Endothelial cell of umbilical vein (primary cell): ENCODE measurements at regions not wholly inside any gene's neighbourhood (a gene's known extent, or its start where the extent isn't known, plus 50 kb on each side); places are given as distances from the start of the nearest gene placed in this dataset.
"Not testable (repeated sequence)": the region's sequence is repeated elsewhere in the genome, so short reads cannot be mapped to it uniquely, and the experiment has no call there.

Experiments used
- BruUV-seq: library from RNA; stranded (reverse); fragments of 400-500 nt; replicated peaks from 2 replicates; lab custom pipeline; 2021; lab: Mats Ljungman, UMichigan
- CTCF ChIA-PET: fragments of 300-600, 350-600 bp; sonication (Branson Sonifier 250); formaldehyde crosslinking; loops from one replicate; lab custom pipeline; 2021; ENCODE audit warnings: antibody characterized with exemption, inconsistent platforms; lab: Charles Lee
- POLR2A ChIA-PET: fragments of 300-600, 350-600 bp; sonication (Branson Sonifier 250); formaldehyde crosslinking; loops from one replicate; lab custom pipeline; 2021; ENCODE audit warnings: antibody characterized with exemption, inconsistent platforms; lab: Charles Lee
- DNase-seq: peaks from one replicate; pipeline ENCODE4 v3.0.0-alpha.2; 2011; ENCODE audit warnings: low read depth, low spot score
- FAIRE-seq: peaks from 2 replicates; lab custom pipeline; 2011; peaks lifted over from hg19 to GRCh38; lab: Jason Lieb, UNC
- H2AFZ ChIP-seq: 2 replicates; pipeline ENCODE4 v1.6.0; 2012; ENCODE audit warnings: low read depth, low read length, control low read depth, inconsistent platforms
- H3K27ac ChIP-seq: 2 replicates; pipeline ENCODE4 v1.5.1; 2011; ENCODE audit warnings: low read depth, mild to moderate bottlenecking, control low read depth, low read length, moderate library complexity; ENCODE audit not compliant: insufficient read depth
- H3K27me3 ChIP-seq, 2 experiments: 2 replicates each; pipeline versions ENCODE4 v1.6.0 to v1.6.1; 2011; ENCODE audit warnings: low read length in 2 of 2, mixed read lengths in 1 of 2; ENCODE audit not compliant: control insufficient read depth in 2 of 2, insufficient read depth in 2 of 2
- H3K36me3 ChIP-seq, 2 experiments: 2 replicates in 1 of 2; 3 replicates in 1 of 2; pipeline ENCODE4 v1.5.1; 2011; ENCODE audit warnings: low read length in 2 of 2, mild to moderate bottlenecking in 1 of 2, moderate library complexity in 1 of 2; ENCODE audit not compliant: control insufficient read depth in 2 of 2, insufficient read depth in 2 of 2; ENCODE audit errors: extremely low read depth in 1 of 2
- H3K4me1 ChIP-seq: 3 replicates; pipeline ENCODE4 v1.5.1; 2011; ENCODE audit warnings: mild to moderate bottlenecking, low read length; ENCODE audit not compliant: control insufficient read depth, insufficient read depth; ENCODE audit errors: extremely low read depth
- H3K4me2 ChIP-seq: 2 replicates; pipeline ENCODE4 v1.6.1; 2011; ENCODE audit warnings: low read length, control low read depth, mixed read lengths; ENCODE audit not compliant: insufficient read depth
- H3K4me3 ChIP-seq, 3 experiments: fragments of 200-600 bp in 1 of 3; sonication (generic), shearing (Covaris generic) in 1 of 3; replicated peaks in 1 of 3; 2 replicates each; pipeline ENCODE4 v1.5.1; 2011 to 2016; ENCODE audit warnings: control low read depth in 3 of 3, low read length in 3 of 3, mild to moderate bottlenecking in 2 of 3, inconsistent platforms in 1 of 3, low read depth in 1 of 3, moderate library complexity in 1 of 3; ENCODE audit not compliant: insufficient read depth in 1 of 3
- H3K79me2 ChIP-seq: 2 replicates; pipeline ENCODE4 v1.6.0; 2012; ENCODE audit warnings: low read length, inconsistent platforms; ENCODE audit not compliant: control insufficient read depth, insufficient read depth
- H3K9ac ChIP-seq: replicated peaks from 2 replicates; pipeline ENCODE3; 2011; ENCODE audit warnings: low read length, control low read depth; ENCODE audit not compliant: insufficient read depth; ENCODE audit errors: extremely low read depth
- H3K9me1 ChIP-seq: replicated peaks from 3 replicates; pipeline ENCODE4 v1.6.0; 2011; ENCODE audit warnings: mild to moderate bottlenecking, low read length; ENCODE audit not compliant: control insufficient read depth, insufficient read depth; ENCODE audit errors: extremely low read depth
- H3K9me3 ChIP-seq: replicated peaks from 2 replicates; pipeline ENCODE4 v1.5.1; 2012; ENCODE audit warnings: low read length, inconsistent platforms; ENCODE audit not compliant: control insufficient read depth, insufficient read depth
- H4K20me1 ChIP-seq: replicated peaks from 2 replicates; pipeline ENCODE3; 2011; ENCODE audit warnings: mild to moderate bottlenecking, low read length; ENCODE audit not compliant: control insufficient read depth, insufficient read depth; ENCODE audit errors: extremely low read depth
- EZH2 ChIP-seq: IDR thresholded peaks from 2 replicates; pipeline ENCODE4 v1.6.1; 2012; ENCODE audit warnings: borderline replicate concordance, low read depth, mild to moderate bottlenecking, moderate library complexity, low read length, inconsistent platforms; ENCODE audit not compliant: severe bottlenecking
- FOS ChIP-seq: IDR thresholded peaks from 2 replicates; pipeline ENCODE4 v1.6.1; 2011; ENCODE audit warnings: mild to moderate bottlenecking, low read length, moderate library complexity, borderline replicate concordance; ENCODE audit not compliant: insufficient read depth
- GATA2 ChIP-seq: IDR thresholded peaks from 2 replicates; pipeline ENCODE4 v1.7.0; 2011; ENCODE audit warnings: low read depth, mild to moderate bottlenecking, moderate library complexity, mixed read lengths, low read length; ENCODE audit not compliant: insufficient read length, insufficient read depth
- JUN ChIP-seq: IDR thresholded peaks from 2 replicates; pipeline ENCODE4 v1.6.1; 2011; ENCODE audit warnings: borderline replicate concordance, low read depth; ENCODE audit not compliant: insufficient read length, insufficient read depth
- MYC ChIP-seq: IDR thresholded peaks from one replicate; pipeline ENCODE4 v1.6.1; 2011; ENCODE audit warnings: mild to moderate bottlenecking, low read depth, low read length
- POLR2A ChIP-seq: IDR thresholded peaks from 2 replicates; pipeline ENCODE4 v1.6.1; 2012; ENCODE audit warnings: low read depth, mild to moderate bottlenecking, control low read depth, low read length
- POLR2AphosphoS5 ChIP-seq: IDR thresholded peaks from 2 replicates; pipeline ENCODE4 v1.6.1; 2012; ENCODE audit warnings: low read depth, mild to moderate bottlenecking, control low read depth, low read length, moderate library complexity; ENCODE audit not compliant: insufficient read depth
- dilution Hi-C: fragments of 300-500 bp; cut with MboI; formaldehyde crosslinking; loops from one replicate; pipeline ENCODE4 v1.15.0; 2019; ENCODE audit warnings: low sequenced_read_pairs; ENCODE audit not compliant: extremely low pct_ligation_motif_present
- intact Hi-C: fragments of 100-400 bp; cut with micrococcal nuclease; formaldehyde crosslinking; loops from one replicate; pipeline ENCODE4 v1.10.0; 2022
- TF ChIP-seq, protein P1 (sequence below): IDR thresholded peaks from 2 replicates; pipeline ENCODE4 v1.6.1; 2011; ENCODE audit not compliant: insufficient read depth, insufficient read length
- TF ChIP-seq, protein P2 (sequence below), 2 donors: IDR thresholded peaks; 1 replicate in 1 of 2; 2 replicates in 1 of 2; pipeline ENCODE4 v1.5.1; 2011; ENCODE audit warnings: low read length in 2 of 2, mild to moderate bottlenecking in 2 of 2, moderate library complexity in 2 of 2, control low read depth in 1 of 2, inconsistent platforms in 1 of 2, low read depth in 1 of 2; ENCODE audit not compliant: insufficient read depth in 1 of 2; ENCODE audit errors: extremely low read depth in 1 of 2

DNA sequence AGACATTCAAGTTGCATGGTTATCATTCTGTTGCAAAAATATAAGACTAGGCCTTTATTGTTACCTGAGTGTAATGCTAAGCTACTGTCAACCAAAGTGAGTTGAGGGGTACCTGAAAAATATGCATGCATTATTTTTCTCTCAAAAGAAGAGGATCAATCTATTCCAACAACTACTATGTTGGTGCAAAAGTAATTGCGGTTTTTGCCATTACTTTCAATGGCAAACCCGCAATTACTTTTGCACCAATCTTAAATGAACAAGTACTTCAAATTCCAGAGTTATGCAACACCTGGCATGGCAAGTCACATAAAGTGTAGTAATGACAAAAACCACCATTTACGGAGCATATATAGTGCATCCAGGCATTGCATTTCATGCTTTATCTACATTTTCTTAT, 307.0 kb upstream of the NOX3 start:
- H3K4me3 ChIP-seq: no peak overlapping the region
- intact Hi-C loops (no loop called here), dilution Hi-C loops (no loop called here)
- no peaks in the 10 kb centered on the region for H4K20me1 ChIP-seq
- POLR2A ChIA-PET: no interaction called here
- CTCF ChIA-PET: no interaction called here
- H3K4me1 ChIP-seq: peaks cover 19% of the 10 kb centered on the region
- no peaks in the 10 kb centered on the region for H3K27me3 ChIP-seq
- no peak for DNase-seq
- H3K9me3 ChIP-seq: no peaks in the 10 kb centered on the region
- no peaks in the 10 kb centered on the region for H3K36me3 ChIP-seq
- H2AFZ ChIP-seq: no peak overlapping the region
- H3K4me2 ChIP-seq: no peak overlapping the region
- TF ChIP-seq EZH2: no peak
- TF ChIP-seq POLR2A: no peak
- no TSS peak for BruUV-seq
- H3K9ac ChIP-seq: no peak overlapping the region
- H3K27ac ChIP-seq: no peak overlapping the region
- no peaks in the 10 kb centered on the region for H3K9me1 ChIP-seq
- H3K79me2 ChIP-seq: no peaks in the 10 kb centered on the region
- FAIRE-seq: no peak

DNA sequence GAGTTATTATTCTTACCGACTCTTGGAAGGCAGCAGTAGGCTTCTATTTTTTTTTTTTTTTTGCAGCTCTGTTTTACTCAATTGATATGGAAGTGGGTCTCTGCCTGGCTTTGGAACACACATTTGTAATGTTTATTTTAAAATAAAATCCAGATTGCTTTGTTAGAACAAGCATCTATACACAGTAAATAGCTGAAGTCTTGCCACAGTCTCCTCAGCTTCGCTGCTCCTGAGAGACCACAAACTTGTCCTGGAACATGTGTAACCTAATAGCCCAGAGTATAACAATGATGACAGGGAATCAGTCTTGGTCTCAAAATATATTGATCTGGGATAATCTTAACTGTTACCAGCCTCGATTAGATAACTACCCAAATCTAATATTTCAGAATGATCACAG, 299.8 kb upstream of the NOX3 start:
- intact Hi-C loops: no loop called here
- Histone ChIP-seq H3K36me3 (no peaks in the 10 kb centered on the region), H3K27me3 (no peaks in the 10 kb centered on the region), H3K9ac (no peak overlapping the region), H3K79me2 (no peaks in the 10 kb centered on the region), H2AFZ (no peak overlapping the region), H3K9me1 (no peaks in the 10 kb centered on the region), H3K4me1 (no peaks in the 10 kb centered on the region), H3K27ac (no peak overlapping the region), H3K9me3 (no peaks in the 10 kb centered on the region), H3K4me3 (no peak overlapping the region), H3K4me2 (no peak overlapping the region), H4K20me1 (no peaks in the 10 kb centered on the region)
- TF ChIP-seq, protein P1, sequence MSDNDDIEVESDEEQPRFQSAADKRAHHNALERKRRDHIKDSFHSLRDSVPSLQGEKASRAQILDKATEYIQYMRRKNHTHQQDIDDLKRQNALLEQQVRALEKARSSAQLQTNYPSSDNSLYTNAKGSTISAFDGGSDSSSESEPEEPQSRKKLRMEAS: no peak
- TF ChIP-seq FOS (no peak), JUN (no peak), EZH2 (no peak), POLR2AphosphoS5 (no peak), MYC (no peak), GATA2 (no peak), POLR2A (no peak)
- TF ChIP-seq, protein P2, sequence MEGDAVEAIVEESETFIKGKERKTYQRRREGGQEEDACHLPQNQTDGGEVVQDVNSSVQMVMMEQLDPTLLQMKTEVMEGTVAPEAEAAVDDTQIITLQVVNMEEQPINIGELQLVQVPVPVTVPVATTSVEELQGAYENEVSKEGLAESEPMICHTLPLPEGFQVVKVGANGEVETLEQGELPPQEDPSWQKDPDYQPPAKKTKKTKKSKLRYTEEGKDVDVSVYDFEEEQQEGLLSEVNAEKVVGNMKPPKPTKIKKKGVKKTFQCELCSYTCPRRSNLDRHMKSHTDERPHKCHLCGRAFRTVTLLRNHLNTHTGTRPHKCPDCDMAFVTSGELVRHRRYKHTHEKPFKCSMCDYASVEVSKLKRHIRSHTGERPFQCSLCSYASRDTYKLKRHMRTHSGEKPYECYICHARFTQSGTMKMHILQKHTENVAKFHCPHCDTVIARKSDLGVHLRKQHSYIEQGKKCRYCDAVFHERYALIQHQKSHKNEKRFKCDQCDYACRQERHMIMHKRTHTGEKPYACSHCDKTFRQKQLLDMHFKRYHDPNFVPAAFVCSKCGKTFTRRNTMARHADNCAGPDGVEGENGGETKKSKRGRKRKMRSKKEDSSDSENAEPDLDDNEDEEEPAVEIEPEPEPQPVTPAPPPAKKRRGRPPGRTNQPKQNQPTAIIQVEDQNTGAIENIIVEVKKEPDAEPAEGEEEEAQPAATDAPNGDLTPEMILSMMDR (IDR thresholded peaks at IDR 0.05; ENCODE audit: extremely low read depth in 1 of 2, insufficient read depth in 1 of 2, low read depth in 1 of 2, low read length in 2 of 2): no peak
- FAIRE-seq (no peak), DNase-seq (no peak)
- BruUV-seq: no TSS peak
- CTCF ChIA-PET: interaction anchor here (1.5 kb wide), 1 partner anchor 10 kb away, joined by 3 read pairs; no protein-coding TSS in a partner anchor
- dilution Hi-C loops: no loop called here
- POLR2A ChIA-PET: no interaction called here

DNA sequence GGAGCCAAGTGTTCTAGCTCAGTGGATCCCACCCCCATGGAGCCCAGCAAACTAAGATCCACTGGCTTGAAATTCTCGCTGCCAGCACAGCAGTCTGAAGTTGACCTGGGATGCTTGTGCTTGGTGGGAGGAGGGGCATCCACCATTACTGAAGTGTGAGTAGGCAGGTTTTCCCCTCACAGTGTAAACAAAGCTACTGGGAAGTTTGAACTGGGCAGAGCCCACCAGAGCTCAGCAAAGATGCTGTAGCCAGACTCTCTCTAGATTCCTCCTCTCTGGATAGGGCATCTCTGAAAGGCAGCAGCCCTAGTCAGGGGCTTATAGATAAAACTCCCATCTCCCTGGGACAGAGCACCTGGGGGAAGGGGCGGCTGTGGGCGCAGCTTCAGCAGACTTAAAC, 293.1 kb upstream of the NOX3 start:
- H3K9me3 ChIP-seq, H3K4me1 ChIP-seq, H3K9ac ChIP-seq, H3K9me1 ChIP-seq, FAIRE-seq, H3K4me3 ChIP-seq, H3K36me3 ChIP-seq, intact Hi-C loops, H3K4me2 ChIP-seq, H3K27ac ChIP-seq, H3K27me3 ChIP-seq, H4K20me1 ChIP-seq, H2AFZ ChIP-seq, DNase-seq, BruUV-seq, H3K79me2 ChIP-seq, dilution Hi-C loops, CTCF ChIA-PET, POLR2A ChIA-PET: not testable (repeated sequence)
